ENCODE measurements at regions not wholly inside any gene's neighbourhood (a gene's known extent, or its start where the extent isn't known, plus 50 kb on each side); places are given as distances from the start of the nearest gene placed in this dataset.

DNA sequence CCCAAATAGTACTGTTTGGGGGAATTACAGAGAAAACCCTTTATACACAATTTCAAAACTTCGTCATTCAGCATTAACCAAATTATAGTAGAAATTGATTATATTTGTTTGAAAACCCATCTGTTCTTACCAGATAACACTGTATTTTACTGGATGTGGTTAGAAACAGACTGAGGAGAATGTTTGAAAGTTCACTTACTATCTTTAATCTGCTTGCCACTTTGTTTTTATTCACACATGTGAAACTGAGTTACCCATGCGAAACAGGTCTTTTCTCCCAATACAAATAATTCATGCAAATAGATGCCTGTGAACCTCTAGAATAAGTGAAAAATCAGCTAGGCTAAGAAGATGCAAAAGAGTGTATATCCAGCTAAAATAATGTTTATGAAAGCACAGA is 177.5 kb downstream of the NAA11 start:
- Mint-ChIP-seq H3K27ac (ENCODE audit: unreplicated experiment) (no peak overlapping the region), H3K27me3 (ENCODE audit: low read depth) (no peaks in the 10 kb centered on the region), H3K4me3 (ENCODE audit: unreplicated experiment) (no peak overlapping the region), H3K36me3 (ENCODE audit: low read depth) (no peaks in the 10 kb centered on the region), H3K9me3 (ENCODE audit: low read depth) (peaks cover 28% of the 10 kb centered on the region), H3K4me1 (ENCODE audit: low read depth) (no peaks in the 10 kb centered on the region)
- no peak for DNase-seq (ENCODE audit: low spot score)
- TF ChIP-seq, protein P1, sequence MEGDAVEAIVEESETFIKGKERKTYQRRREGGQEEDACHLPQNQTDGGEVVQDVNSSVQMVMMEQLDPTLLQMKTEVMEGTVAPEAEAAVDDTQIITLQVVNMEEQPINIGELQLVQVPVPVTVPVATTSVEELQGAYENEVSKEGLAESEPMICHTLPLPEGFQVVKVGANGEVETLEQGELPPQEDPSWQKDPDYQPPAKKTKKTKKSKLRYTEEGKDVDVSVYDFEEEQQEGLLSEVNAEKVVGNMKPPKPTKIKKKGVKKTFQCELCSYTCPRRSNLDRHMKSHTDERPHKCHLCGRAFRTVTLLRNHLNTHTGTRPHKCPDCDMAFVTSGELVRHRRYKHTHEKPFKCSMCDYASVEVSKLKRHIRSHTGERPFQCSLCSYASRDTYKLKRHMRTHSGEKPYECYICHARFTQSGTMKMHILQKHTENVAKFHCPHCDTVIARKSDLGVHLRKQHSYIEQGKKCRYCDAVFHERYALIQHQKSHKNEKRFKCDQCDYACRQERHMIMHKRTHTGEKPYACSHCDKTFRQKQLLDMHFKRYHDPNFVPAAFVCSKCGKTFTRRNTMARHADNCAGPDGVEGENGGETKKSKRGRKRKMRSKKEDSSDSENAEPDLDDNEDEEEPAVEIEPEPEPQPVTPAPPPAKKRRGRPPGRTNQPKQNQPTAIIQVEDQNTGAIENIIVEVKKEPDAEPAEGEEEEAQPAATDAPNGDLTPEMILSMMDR (IDR thresholded peaks at IDR 0.05) = no peak

DNA sequence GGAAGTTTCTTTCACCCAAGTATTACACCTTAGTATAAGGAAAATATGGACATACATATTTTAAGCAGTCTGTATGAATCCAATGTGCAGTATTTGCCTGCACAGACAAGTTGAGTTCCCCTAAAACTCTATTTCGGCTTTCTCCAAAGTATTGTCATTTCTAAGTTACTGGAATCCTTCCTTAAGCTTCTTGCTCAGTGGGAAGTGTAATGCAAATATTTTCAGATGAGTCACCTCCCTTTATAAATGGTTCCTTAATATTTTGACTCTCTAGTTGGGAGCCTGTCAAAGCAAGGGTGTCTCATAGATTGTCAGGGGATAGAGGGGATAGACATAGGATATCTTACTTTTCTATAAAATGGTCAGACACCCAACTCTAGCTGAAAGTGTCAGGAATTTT is 178.6 kb downstream of the NAA11 start:
- TF ChIP-seq, protein P1 (IDR thresholded peaks at IDR 0.05) = no peak
- Mint-ChIP-seq H3K36me3 (ENCODE audit: low read depth) (no peaks in the 10 kb centered on the region), H3K27ac (ENCODE audit: unreplicated experiment) (no peak overlapping the region), H3K27me3 (ENCODE audit: low read depth) (no peaks in the 10 kb centered on the region), H3K9me3 (ENCODE audit: low read depth) (peaks cover 28% of the 10 kb centered on the region), H3K4me1 (ENCODE audit: low read depth) (no peaks in the 10 kb centered on the region), H3K4me3 (ENCODE audit: unreplicated experiment) (no peak overlapping the region)
- DNase-seq (ENCODE audit: low spot score) = no peak

DNA sequence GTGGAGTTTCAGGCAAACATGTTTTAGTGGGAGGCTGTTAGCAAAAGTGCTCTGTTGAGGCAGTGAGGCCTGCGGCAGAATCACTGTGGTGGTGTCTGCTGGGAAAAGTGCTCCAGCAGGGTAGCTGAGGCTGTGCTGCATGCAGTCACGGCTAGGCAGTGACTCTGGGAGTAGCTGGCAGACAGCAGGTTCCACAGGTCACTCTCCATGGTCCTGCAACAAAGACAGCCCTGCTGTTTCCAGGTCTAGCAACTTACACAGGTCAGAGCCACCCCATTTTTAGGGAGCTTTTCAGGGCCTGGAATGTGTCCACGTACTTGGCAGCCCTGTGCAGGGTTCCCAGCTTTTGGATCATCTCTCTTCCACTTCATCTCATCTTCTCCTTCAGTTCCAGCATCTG is 184.3 kb downstream of the NAA11 start:
- TF ChIP-seq, protein P1 (IDR thresholded peaks at IDR 0.05) = no peak
- Mint-ChIP-seq H3K36me3 (ENCODE audit: low read depth) (no peaks in the 10 kb centered on the region), H3K4me1 (ENCODE audit: low read depth) (no peaks in the 10 kb centered on the region), H3K27ac (ENCODE audit: unreplicated experiment) (no peak overlapping the region), H3K4me3 (ENCODE audit: unreplicated experiment) (no peak overlapping the region), H3K9me3 (ENCODE audit: low read depth) (peaks cover 22% of the 10 kb centered on the region), H3K27me3 (ENCODE audit: low read depth) (no peaks in the 10 kb centered on the region)
- no peak for DNase-seq (ENCODE audit: low spot score)

DNA sequence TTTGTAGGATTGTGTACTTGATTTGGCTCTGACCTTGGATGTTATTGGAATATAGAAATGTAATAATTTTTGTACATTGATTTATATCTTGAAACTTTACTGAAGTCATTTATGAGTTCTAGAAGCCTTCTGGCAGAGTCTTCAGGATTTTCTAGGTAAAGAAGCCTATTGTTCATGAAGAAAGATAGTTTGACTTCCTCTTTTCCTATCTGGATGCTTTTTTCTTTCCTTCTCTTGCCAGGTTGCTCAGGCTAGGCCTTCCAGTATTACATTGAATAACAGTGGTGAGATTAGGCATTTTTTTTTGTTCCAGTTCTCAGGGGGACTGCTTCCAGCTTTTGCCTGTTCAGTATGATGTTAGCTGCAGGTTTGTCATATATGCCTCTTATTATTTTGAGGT is 191.1 kb downstream of the NAA11 start:
- Mint-ChIP-seq H3K27me3 (ENCODE audit: low read depth) (no peaks in the 10 kb centered on the region), H3K4me3 (ENCODE audit: unreplicated experiment) (no peak overlapping the region), H3K9me3 (ENCODE audit: low read depth) (peaks cover 6% of the 10 kb centered on the region), H3K4me1 (ENCODE audit: low read depth) (no peaks in the 10 kb centered on the region), H3K36me3 (ENCODE audit: low read depth) (no peaks in the 10 kb centered on the region), H3K27ac (ENCODE audit: unreplicated experiment) (no peak overlapping the region)
- TF ChIP-seq, protein P1 (IDR thresholded peaks at IDR 0.05) = no peak
- DNase-seq (ENCODE audit: low spot score) = no peak

DNA sequence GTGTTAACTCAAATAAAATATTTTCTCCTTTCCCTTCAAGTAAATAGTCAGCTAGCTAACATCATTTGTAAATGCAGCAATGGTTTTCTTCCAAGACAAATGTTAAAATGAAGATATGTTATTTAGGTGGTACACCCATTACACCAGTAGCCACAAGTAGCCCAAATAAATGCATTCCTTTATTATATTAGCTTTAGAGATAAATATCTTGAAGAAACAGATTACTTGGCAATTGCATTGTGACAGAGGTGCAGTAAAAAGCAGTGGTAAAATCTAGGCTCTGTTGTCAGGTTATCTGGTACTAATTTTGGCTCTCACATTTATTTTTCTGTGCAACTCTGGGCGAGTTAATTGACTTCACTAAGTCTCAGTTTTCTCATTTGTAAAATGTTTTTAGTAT is 193.0 kb downstream of the NAA11 start:
- Mint-ChIP-seq H3K4me1 (ENCODE audit: low read depth) (no peaks in the 10 kb centered on the region), H3K9me3 (ENCODE audit: low read depth) (peaks cover 18% of the 10 kb centered on the region), H3K27me3 (ENCODE audit: low read depth) (no peaks in the 10 kb centered on the region), H3K27ac (ENCODE audit: unreplicated experiment) (no peak overlapping the region), H3K36me3 (ENCODE audit: low read depth) (no peaks in the 10 kb centered on the region), H3K4me3 (ENCODE audit: unreplicated experiment) (no peak overlapping the region)
- DNase-seq (ENCODE audit: low spot score) = no peak
- TF ChIP-seq, protein P1 (IDR thresholded peaks at IDR 0.05) = no peak
